ENCODE measurements at regions not wholly inside any gene's neighbourhood (a gene's known extent, or its start where the extent isn't known, plus 50 kb on each side); places are given as distances from the start of the nearest gene placed in this dataset.

- Histone ChIP-seq H3K9me3 (no peaks in the 10 kb centered on the region), H3K4me3 (no peak overlapping the region), H3K27me3 (replicated peaks; ENCODE audit: insufficient read depth) (no peaks in the 10 kb centered on the region), H3K27ac (no peak overlapping the region), H3K36me3 (no peaks in the 10 kb centered on the region), H3K4me1 (replicated peaks) (no peaks in the 10 kb centered on the region)
- DNase-seq (ENCODE audit: low spot score), result no peak
- intact Hi-C loops (cut with DNase I), result no loop called here
- 29% methylated on average over 3 of the region's 3 CpGs for WGBS
- no peak for TF ChIP-seq CTCF (IDR thresholded peaks at IDR 0.05)
- no peak for TF ChIP-seq POLR2A (IDR thresholded peaks at IDR 0.05)
- TF ChIP-seq POLR2AphosphoS5 (IDR thresholded peaks at IDR 0.05), result no peak
These were observed 60.0 kb upstream of the TEX51 start for GRCh38 chr2:126838716-126838985.

GRCh38 chr2:126839796-126840195 lies 58.9 kb upstream of the TEX51 start:
- no peaks in the 10 kb centered on the region for H3K4me1 ChIP-seq (replicated peaks)
- no peaks in the 10 kb centered on the region for H3K27me3 ChIP-seq (replicated peaks; ENCODE audit: insufficient read depth)
- no peak for DNase-seq (ENCODE audit: low spot score)
- no peaks in the 10 kb centered on the region for H3K9me3 ChIP-seq
- no peaks in the 10 kb centered on the region for H3K36me3 ChIP-seq
- H3K27ac ChIP-seq, result no peak overlapping the region
- no peak for TF ChIP-seq POLR2A (IDR thresholded peaks at IDR 0.05)
- H3K4me3 ChIP-seq, result no peak overlapping the region
- intact Hi-C loops (cut with DNase I), result no loop called here

GRCh38 chr2:126843081-126843480 lies 55.6 kb upstream of the TEX51 start:
- Histone ChIP-seq H3K27me3 (replicated peaks; ENCODE audit: insufficient read depth) (no peaks in the 10 kb centered on the region), H3K4me3 (no peak overlapping the region), H3K9me3 (no peaks in the 10 kb centered on the region), H3K27ac (no peak overlapping the region), H3K4me1 (replicated peaks) (no peaks in the 10 kb centered on the region), H3K36me3 (no peaks in the 10 kb centered on the region)
- intact Hi-C loops (cut with DNase I), result no loop called here
- 83% methylated on average over 1 of the region's 1 CpG for WGBS
- TF ChIP-seq POLR2AphosphoS5 (IDR thresholded peaks at IDR 0.05), result no peak
- DNase-seq (ENCODE audit: low spot score), result no peak

GRCh38 chr2:126846241-126846640 lies 52.4 kb upstream of the TEX51 start:
- no peak for TF ChIP-seq POLR2A (IDR thresholded peaks at IDR 0.05)
- no peak for TF ChIP-seq POLR2AphosphoS5 (IDR thresholded peaks at IDR 0.05)
- TF ChIP-seq CTCF (IDR thresholded peaks at IDR 0.05), result no peak
- no peak overlapping the region for H3K4me3 ChIP-seq
- WGBS, result 90% methylated on average over 4 of the region's 4 CpGs
- H3K27ac ChIP-seq, result no peak overlapping the region
- intact Hi-C loops (cut with DNase I), result no loop called here
- H3K36me3 ChIP-seq, result no peaks in the 10 kb centered on the region
- H3K27me3 ChIP-seq (replicated peaks; ENCODE audit: insufficient read depth), result no peaks in the 10 kb centered on the region
- no peak for DNase-seq (ENCODE audit: low spot score)
- no peaks in the 10 kb centered on the region for H3K9me3 ChIP-seq
- H3K4me1 ChIP-seq (replicated peaks), result no peaks in the 10 kb centered on the region

Measured in prostate gland (tissue), 2 donors.